Hepatocyte (in vitro differentiated cells): ENCODE measurements at regions not wholly inside any gene's neighbourhood (a gene's known extent, or its start where the extent isn't known, plus 50 kb on each side); places are given as distances from the start of the nearest gene placed in this dataset.

ENCODE experiments used
- DNase-seq: peaks from one replicate; pipeline ENCODE4 v3.0.0-alpha.2; 2016; ENCODE audit warnings: low spot score
- H2AFZ ChIP-seq: fragments of 200-600 bp; sonication (generic); 2 replicates; pipeline ENCODE4 v1.6.0; 2016; ENCODE audit warnings: antibody characterized with exemption, mild to moderate bottlenecking
- H3K27ac ChIP-seq: fragments of 200-600 bp; sonication (generic); 2 replicates; pipeline ENCODE4 v1.5.1; 2016; ENCODE audit warnings: mild to moderate bottlenecking
- H3K27me3 ChIP-seq: fragments of 200-600 bp; sonication (generic); 2 replicates; pipeline ENCODE4 v1.6.1; 2016
- H3K36me3 ChIP-seq: fragments of 200-600 bp; sonication (generic); replicated peaks from 2 replicates; pipeline ENCODE4 v1.5.1; 2016; ENCODE audit warnings: low read depth; ENCODE audit not compliant: insufficient read depth
- H3K4me1 ChIP-seq: fragments of 200-600 bp; sonication (generic); 2 replicates; pipeline ENCODE4 v1.5.1; 2016; ENCODE audit warnings: mild to moderate bottlenecking, moderate library complexity; ENCODE audit not compliant: insufficient read depth
- H3K4me2 ChIP-seq: fragments of 200-600 bp; sonication (generic); 2 replicates; pipeline ENCODE4 v1.6.0; 2016
- H3K4me3 ChIP-seq: fragments of 200-600 bp; sonication (generic); 2 replicates; pipeline ENCODE4 v1.5.1; 2016; ENCODE audit warnings: mild to moderate bottlenecking
- H3K79me2 ChIP-seq: fragments of 200-600 bp; sonication (generic); 2 replicates; pipeline ENCODE4 v1.6.0; 2017; ENCODE audit warnings: mild to moderate bottlenecking
- H3K9me2 ChIP-seq: fragments of 200-600 bp; sonication (generic); replicated peaks from 2 replicates; pipeline ENCODE4 v1.6.0; 2017; ENCODE audit warnings: mild to moderate bottlenecking; ENCODE audit not compliant: insufficient read depth
- H3K9me3 ChIP-seq: fragments of 200-600 bp; sonication (generic); 2 replicates; pipeline ENCODE4 v1.5.1; 2016; ENCODE audit warnings: low read depth, mild to moderate bottlenecking
- H4K20me1 ChIP-seq: fragments of 200-600 bp; sonication (generic); 2 replicates; pipeline ENCODE4 v1.6.0; 2016; ENCODE audit warnings: mild to moderate bottlenecking; ENCODE audit not compliant: insufficient read depth, poor library complexity, severe bottlenecking
- EZH2 ChIP-seq: fragments of 200-600 bp; sonication (generic); IDR thresholded peaks from 2 replicates; pipeline ENCODE4 v1.6.1; 2016; ENCODE audit warnings: antibody characterized with exemption, mild to moderate bottlenecking, borderline replicate concordance
- EZH2phosphoT487 ChIP-seq: fragments of 200-600 bp; sonication (generic); IDR thresholded peaks from one replicate; pipeline ENCODE4 v1.6.1; 2018; ENCODE audit warnings: antibody characterized with exemption, mild to moderate bottlenecking, low read depth, moderate library complexity; ENCODE audit not compliant: unreplicated experiment, severe bottlenecking
- WGBS: methylation state at CpG from one replicate; pipeline ENCODE4 v1.1.6; 2016; ENCODE audit warnings: low lambda C conversion rate; ENCODE audit errors: missing lambda C conversion rate; 5-methylcytosine and 5-hydroxymethylcytosine counted together
- TF ChIP-seq, protein P1 (sequence below): fragments of 200-600 bp; sonication (generic); IDR thresholded peaks from 2 replicates; pipeline ENCODE4 v1.5.1; 2016; ENCODE audit warnings: antibody characterized with exemption, mild to moderate bottlenecking; ENCODE audit not compliant: poor library complexity

- Histone ChIP-seq H3K9me3 (no peaks in the 10 kb centered on the region), H3K79me2 (no peaks in the 10 kb centered on the region), H3K4me2 (no peak overlapping the region), H2AFZ (no peak overlapping the region), H3K4me3 (no peak overlapping the region), H4K20me1 (no peaks in the 10 kb centered on the region), H3K27ac (no peak overlapping the region), H3K4me1 (no peaks in the 10 kb centered on the region), H3K9me2 (no peaks in the 10 kb centered on the region), H3K27me3 (no peaks in the 10 kb centered on the region), H3K36me3 (no peaks in the 10 kb centered on the region)
- 82% methylated on average over 3 of the region's 3 CpGs for WGBS
- no peak for DNase-seq
- TF ChIP-seq EZH2 (no peak), EZH2phosphoT487 (no peak)
- TF ChIP-seq, protein P1, sequence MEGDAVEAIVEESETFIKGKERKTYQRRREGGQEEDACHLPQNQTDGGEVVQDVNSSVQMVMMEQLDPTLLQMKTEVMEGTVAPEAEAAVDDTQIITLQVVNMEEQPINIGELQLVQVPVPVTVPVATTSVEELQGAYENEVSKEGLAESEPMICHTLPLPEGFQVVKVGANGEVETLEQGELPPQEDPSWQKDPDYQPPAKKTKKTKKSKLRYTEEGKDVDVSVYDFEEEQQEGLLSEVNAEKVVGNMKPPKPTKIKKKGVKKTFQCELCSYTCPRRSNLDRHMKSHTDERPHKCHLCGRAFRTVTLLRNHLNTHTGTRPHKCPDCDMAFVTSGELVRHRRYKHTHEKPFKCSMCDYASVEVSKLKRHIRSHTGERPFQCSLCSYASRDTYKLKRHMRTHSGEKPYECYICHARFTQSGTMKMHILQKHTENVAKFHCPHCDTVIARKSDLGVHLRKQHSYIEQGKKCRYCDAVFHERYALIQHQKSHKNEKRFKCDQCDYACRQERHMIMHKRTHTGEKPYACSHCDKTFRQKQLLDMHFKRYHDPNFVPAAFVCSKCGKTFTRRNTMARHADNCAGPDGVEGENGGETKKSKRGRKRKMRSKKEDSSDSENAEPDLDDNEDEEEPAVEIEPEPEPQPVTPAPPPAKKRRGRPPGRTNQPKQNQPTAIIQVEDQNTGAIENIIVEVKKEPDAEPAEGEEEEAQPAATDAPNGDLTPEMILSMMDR = no peak
These were observed 684.8 kb upstream of the PTBP2 start for GRCh38 chr1:96036763-96037162.

GRCh38 chr1:96038636-96039035, 682.9 kb upstream of the PTBP2 start:
- H3K27ac ChIP-seq = no peak overlapping the region
- H3K9me2 ChIP-seq = no peaks in the 10 kb centered on the region
- no peak overlapping the region for H3K4me2 ChIP-seq
- no peak for DNase-seq
- no peaks in the 10 kb centered on the region for H3K27me3 ChIP-seq
- H3K4me3 ChIP-seq = no peak overlapping the region
- 78% methylated on average over 1 of the region's 1 CpG for WGBS
- TF ChIP-seq EZH2 = no peak
- TF ChIP-seq EZH2phosphoT487 = no peak
- no peaks in the 10 kb centered on the region for H4K20me1 ChIP-seq
- H3K4me1 ChIP-seq = no peaks in the 10 kb centered on the region
- no peaks in the 10 kb centered on the region for H3K36me3 ChIP-seq
- H2AFZ ChIP-seq = no peak overlapping the region
- no peaks in the 10 kb centered on the region for H3K79me2 ChIP-seq
- no peaks in the 10 kb centered on the region for H3K9me3 ChIP-seq

DNA sequence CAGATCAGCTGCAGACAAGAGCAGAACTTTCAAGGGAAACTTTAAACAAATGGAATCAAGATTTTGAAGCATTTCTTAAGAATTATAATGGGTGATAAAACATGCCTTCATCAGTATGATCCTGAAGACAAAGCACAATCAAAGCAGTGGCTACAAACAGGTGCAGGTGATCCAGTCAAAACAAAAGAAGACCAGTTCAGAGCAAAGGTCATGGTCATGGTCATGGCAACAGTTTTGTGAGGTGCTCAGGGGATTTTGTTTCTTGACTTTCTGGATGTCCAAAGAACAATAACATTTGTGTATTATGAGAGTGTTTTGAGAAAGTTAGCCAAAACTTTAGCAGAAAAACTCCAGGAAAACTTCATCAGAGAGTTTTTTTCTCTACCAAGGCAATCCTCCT, 681.7 kb upstream of the PTBP2 start:
- no peaks in the 10 kb centered on the region for H3K4me1 ChIP-seq
- H3K36me3 ChIP-seq = no peaks in the 10 kb centered on the region
- H3K27ac ChIP-seq = no peak overlapping the region
- H3K9me3 ChIP-seq = no peaks in the 10 kb centered on the region
- no peak overlapping the region for H3K4me2 ChIP-seq
- no peaks in the 10 kb centered on the region for H3K27me3 ChIP-seq
- TF ChIP-seq EZH2 = no peak
- TF ChIP-seq, protein P1 = no peak
- no peak for TF ChIP-seq EZH2phosphoT487
- no peak for DNase-seq
- H4K20me1 ChIP-seq = no peaks in the 10 kb centered on the region
- H3K4me3 ChIP-seq = no peak overlapping the region
- no peak overlapping the region for H2AFZ ChIP-seq
- H3K9me2 ChIP-seq = no peaks in the 10 kb centered on the region
- no peaks in the 10 kb centered on the region for H3K79me2 ChIP-seq

DNA sequence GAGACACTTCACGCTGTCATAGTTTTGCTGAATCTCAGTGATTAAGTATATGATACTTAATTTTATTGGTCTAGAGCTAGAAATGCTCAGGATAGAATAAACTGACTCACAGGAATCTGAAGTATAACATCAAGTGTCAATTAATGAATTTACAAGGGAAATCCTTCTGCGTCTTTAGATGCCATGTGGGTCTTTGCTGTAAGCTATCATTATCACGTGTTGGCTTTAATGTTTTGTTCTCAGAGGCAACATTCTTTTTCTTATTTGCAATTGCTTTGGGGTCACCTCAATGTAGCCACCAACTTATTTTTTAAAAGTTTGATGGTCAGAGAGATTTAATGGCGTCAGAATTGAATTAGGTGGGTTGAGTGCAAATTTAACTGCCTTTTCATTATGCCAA, 680.1 kb upstream of the PTBP2 start:
- WGBS = 93% methylated on average over 4 of the region's 4 CpGs
- no peaks in the 10 kb centered on the region for H3K9me3 ChIP-seq

More for the DNA sequence above, 680.1 kb upstream of the PTBP2 start:
- no peak overlapping the region for H3K4me3 ChIP-seq
- no peaks in the 10 kb centered on the region for H3K36me3 ChIP-seq
- no peaks in the 10 kb centered on the region for H4K20me1 ChIP-seq
- H3K9me2 ChIP-seq = no peaks in the 10 kb centered on the region
- no peaks in the 10 kb centered on the region for H3K27me3 ChIP-seq
- no peak overlapping the region for H3K27ac ChIP-seq
- TF ChIP-seq EZH2 = no peak
- TF ChIP-seq, protein P1 = no peak
- no peak for TF ChIP-seq EZH2phosphoT487
- H3K79me2 ChIP-seq = no peaks in the 10 kb centered on the region
- no peaks in the 10 kb centered on the region for H3K4me1 ChIP-seq
- H3K4me2 ChIP-seq = no peak overlapping the region
- no peak overlapping the region for H2AFZ ChIP-seq
- no peak for DNase-seq
